ENCODE measurements at regions not wholly inside any gene's neighbourhood (a gene's known extent, or its start where the extent isn't known, plus 50 kb on each side); places are given as distances from the start of the nearest gene placed in this dataset.

GRCh38 chr18:30342675-30343074 is 699.9 kb downstream of the DSC3 start:
- TF ChIP-seq ATM (IDR thresholded peaks at IDR 0.05; ENCODE audit: borderline replicate concordance) (no peak), ZC3H13 (CRISPR knock-in tag; IDR thresholded peaks at IDR 0.05) (no peak), EZH2 (conservative IDR thresholded peaks at IDR 0.05; ENCODE audit: low read depth, low read length) (no peak), MTA3 (CRISPR knock-in tag; IDR thresholded peaks at IDR 0.05) (no peak), PRDM15 (CRISPR knock-in tag; IDR thresholded peaks at IDR 0.05) (no peak), BCL3 (CRISPR knock-in tag; IDR thresholded peaks at IDR 0.05) (no peak), BHLHE40 (IDR thresholded peaks at IDR 0.05; ENCODE audit: low read length) (no peak), FUBP1 (CRISPR knock-in tag; IDR thresholded peaks at IDR 0.05; ENCODE audit: borderline replicate concordance) (no peak), MXI1 (IDR thresholded peaks at IDR 0.05; ENCODE audit: borderline replicate concordance, low read depth, low read length) (no peak), ZNF746 (CRISPR knock-in tag; IDR thresholded peaks at IDR 0.05) (no peak), JUND (CRISPR knock-in tag; IDR thresholded peaks at IDR 0.05) (no peak)
